OCI-LY7 (cell line): ENCODE measurements at regions not wholly inside any gene's neighbourhood (a gene's known extent, or its start where the extent isn't known, plus 50 kb on each side); places are given as distances from the start of the nearest gene placed in this dataset.

Experiments used
- BruUV-seq: library from RNA; stranded (reverse); fragments of 400-500 nt; replicated peaks from 2 replicates; lab custom pipeline; 2021; lab: Mats Ljungman, UMichigan
- CTCF ChIA-PET: fragments of 300-600 bp; sonication (Branson Sonifier 250); formaldehyde crosslinking; loops from one replicate; lab custom pipeline; 2022; ENCODE audit warnings: antibody characterized with exemption; ENCODE audit not compliant: unreplicated experiment; lab: Charles Lee
- POLR2A ChIA-PET: fragments of 300-600 bp; sonication (Branson Sonifier 250); formaldehyde crosslinking; loops from one replicate; lab custom pipeline; 2022; ENCODE audit warnings: antibody characterized with exemption; lab: Charles Lee
- DNase-seq: peaks from one replicate; pipeline ENCODE4 v3.0.0-alpha.2; 2015; ENCODE audit warnings: low spot score
- H2AFZ ChIP-seq: fragments of 200-600 bp; sonication (generic), shearing (Covaris generic); 2 replicates; pipeline ENCODE4 v1.6.1; 2014; ENCODE audit warnings: mild to moderate bottlenecking, antibody characterized with exemption, low read length, moderate library complexity
- H3K27ac ChIP-seq: fragments of 200-600 bp; sonication (generic); 2 replicates; pipeline ENCODE4 v1.5.1; 2014; ENCODE audit warnings: mixed run types, low read depth, mild to moderate bottlenecking, moderate library complexity, low read length, inconsistent platforms; ENCODE audit not compliant: poor library complexity, severe bottlenecking
- H3K36me3 ChIP-seq: fragments of 200-600 bp; sonication (generic); 2 replicates; pipeline ENCODE4 v1.6.1; 2014; ENCODE audit warnings: mild to moderate bottlenecking, antibody characterized with exemption, low read length, moderate library complexity, mixed read lengths; ENCODE audit not compliant: insufficient read depth
- H3K4me1 ChIP-seq: fragments of 200-600 bp; sonication (generic); 2 replicates; pipeline ENCODE4 v1.5.1; 2014; ENCODE audit warnings: mild to moderate bottlenecking, low read length; ENCODE audit not compliant: insufficient read depth, poor library complexity, severe bottlenecking
- H3K4me2 ChIP-seq: fragments of 200-600 bp; sonication (generic); 2 replicates; pipeline ENCODE4 v1.6.1; 2014; ENCODE audit warnings: mild to moderate bottlenecking, low read length
- H3K4me3 ChIP-seq: fragments of 200-600 bp; sonication (generic); 2 replicates; pipeline ENCODE4 v1.5.1; 2014; ENCODE audit warnings: mild to moderate bottlenecking, low read depth, low read length; ENCODE audit not compliant: poor library complexity, severe bottlenecking
- H3K79me2 ChIP-seq: fragments of 200-600 bp; sonication (generic); 2 replicates; pipeline ENCODE4 v1.6.1; 2016; ENCODE audit warnings: low read depth, mild to moderate bottlenecking, low read length, moderate library complexity, mixed read lengths; ENCODE audit not compliant: insufficient read depth
- H3K9me2 ChIP-seq: fragments of 200-600 bp; sonication (generic); 2 replicates; pipeline ENCODE4 v1.6.1; 2016; ENCODE audit warnings: mild to moderate bottlenecking, low read length, mixed read lengths; ENCODE audit not compliant: insufficient read depth
- H3K9me3 ChIP-seq: fragments of 200-600 bp; sonication (generic); 2 replicates; pipeline ENCODE4 v1.6.1; 2014; ENCODE audit warnings: mild to moderate bottlenecking, mixed run types, low read length, mixed read lengths
- H4K20me1 ChIP-seq: fragments of 200-600 bp; sonication (generic); 2 replicates; pipeline ENCODE4 v1.6.1; 2014; ENCODE audit warnings: mild to moderate bottlenecking, antibody characterized with exemption, low read length, moderate library complexity, mixed read lengths; ENCODE audit not compliant: insufficient read depth
- CTCF ChIP-seq: fragments of 200-600 bp; sonication (generic); conservative IDR thresholded peaks from 2 replicates; pipeline ENCODE4 v1.5.1; 2014; ENCODE audit warnings: mild to moderate bottlenecking, antibody characterized with exemption, low read length, moderate library complexity, mixed read lengths
- EZH2phosphoT487 ChIP-seq: fragments of 200-600 bp; sonication (generic); IDR thresholded peaks from 2 replicates; pipeline ENCODE4 v1.6.1; 2018; ENCODE audit warnings: low read depth, borderline replicate concordance, mild to moderate bottlenecking, mixed run types, antibody characterized with exemption, low read length, moderate library complexity, mixed read lengths
- intact Hi-C: fragments of 100-400 bp; cut with micrococcal nuclease; formaldehyde crosslinking; loops from one replicate; pipeline ENCODE4 v1.10.0; 2022; ENCODE audit not compliant: unreplicated experiment

GRCh38 chr5:15441433-15442192, 58.4 kb upstream of the FBXL7 start:
- Histone ChIP-seq H3K4me3 (no peak overlapping the region), H3K4me2 (no peak overlapping the region), H3K36me3 (no peaks in the 10 kb centered on the region), H3K79me2 (no peaks in the 10 kb centered on the region), H3K9me2 (no peaks in the 10 kb centered on the region), H4K20me1 (no peaks in the 10 kb centered on the region), H3K9me3 (no peaks in the 10 kb centered on the region), H3K4me1 (no peaks in the 10 kb centered on the region), H3K27ac (no peak overlapping the region), H2AFZ (no peak overlapping the region)
- no peak for DNase-seq
- intact Hi-C loops, result no loop called here
- ChIA-PET POLR2A (no interaction called here), CTCF (no interaction called here)
- no TSS peak for BruUV-seq
- no peak for TF ChIP-seq EZH2phosphoT487
- no peak for TF ChIP-seq CTCF

- Histone ChIP-seq H3K9me2 (no peaks in the 10 kb centered on the region), H3K4me3 (no peak overlapping the region), H3K4me2 (no peak overlapping the region), H3K9me3 (no peaks in the 10 kb centered on the region), H3K4me1 (no peaks in the 10 kb centered on the region), H4K20me1 (no peaks in the 10 kb centered on the region), H3K36me3 (no peaks in the 10 kb centered on the region), H3K27ac (no peak overlapping the region), H3K79me2 (no peaks in the 10 kb centered on the region), H2AFZ (no peak overlapping the region)
- ChIA-PET POLR2A (interaction anchor here (1.0 to 1.8 kb wide), 2 partner anchors 14 to 46 kb away, joined by 3 to 5 read pairs; no protein-coding TSS in a partner anchor), CTCF (no interaction called here)
- intact Hi-C loops, result no loop called here
- DNase-seq, result no peak
- TF ChIP-seq CTCF (no peak), EZH2phosphoT487 (no peak)
- BruUV-seq, result no TSS peak
Measured at GRCh38 chr5:15440434-15440833, 59.5 kb upstream of the FBXL7 start.

- no peak overlapping the region for H3K27ac ChIP-seq
- no peaks in the 10 kb centered on the region for H3K36me3 ChIP-seq
- CTCF ChIA-PET, result no interaction called here
- no peak overlapping the region for H3K4me3 ChIP-seq
- no peak for DNase-seq
- TF ChIP-seq EZH2phosphoT487, result no peak
- no peak for TF ChIP-seq CTCF
- intact Hi-C loops, result no loop called here
- BruUV-seq, result no TSS peak
- H3K4me1 ChIP-seq, result no peaks in the 10 kb centered on the region
- no peaks in the 10 kb centered on the region for H3K9me2 ChIP-seq
- H3K9me3 ChIP-seq, result no peaks in the 10 kb centered on the region
- H2AFZ ChIP-seq, result no peak overlapping the region
- no peaks in the 10 kb centered on the region for H4K20me1 ChIP-seq
- POLR2A ChIA-PET, result interaction anchor here (1.0 to 1.8 kb wide), 2 partner anchors 14 to 47 kb away, joined by 3 to 5 read pairs; no protein-coding TSS in a partner anchor
- no peaks in the 10 kb centered on the region for H3K79me2 ChIP-seq
- no peak overlapping the region for H3K4me2 ChIP-seq
Measured at GRCh38 chr5:15439801-15440200, 60.2 kb upstream of the FBXL7 start.
